HCT116 (cell line): ENCODE measurements at regions not wholly inside any gene's neighbourhood (a gene's known extent, or its start where the extent isn't known, plus 50 kb on each side); places are given as distances from the start of the nearest gene placed in this dataset.

Source experiments
- ATAC-seq: fragments of 200-7000 bp; cut with Tn5 transposase; 2 replicates; pipeline ENCODE4 v1.9.1; 2020; ENCODE audit warnings: mild to moderate bottlenecking, moderate library complexity
- BruUV-seq: library from RNA; stranded (reverse); fragments of 400-500 nt; replicated peaks from 2 replicates; lab custom pipeline; 2021; lab: Mats Ljungman, UMichigan
- CTCF ChIA-PET: fragments of 300-600 bp; sonication (Branson Sonifier 250); formaldehyde crosslinking; loops from one replicate; lab custom pipeline; 2021; ENCODE audit warnings: antibody characterized with exemption; lab: Charles Lee
- POLR2A ChIA-PET: fragments of 300-600, 350-600 bp; sonication (Branson Sonifier 250); formaldehyde crosslinking; loops from one replicate; lab custom pipeline; 2021; ENCODE audit warnings: antibody characterized with exemption; lab: Charles Lee
- RAD21 ChIA-PET, 2 experiments: fragments of 300-600 bp; sonication (Branson Sonifier 250); formaldehyde crosslinking; loops; one replicate each; lab custom pipeline; 2023; ENCODE audit warnings: low total read pairs in 2 of 2; ENCODE audit not compliant: uncharacterized antibody in 2 of 2, unreplicated experiment in 2 of 2, low non-redundant PET in 1 of 2; lab: Charles Lee
- DNase-seq: peaks from one replicate; pipeline ENCODE4 v3.0.0-alpha.2; 2010; ENCODE audit warnings: low read depth, low spot score
- H2AFZ ChIP-seq: fragments of 200-600 bp; shearing (Covaris generic), sonication (generic); 2 replicates; pipeline ENCODE4 v1.6.1; 2017; ENCODE audit warnings: low read depth, mixed run types, mixed read lengths, antibody characterized with exemption, low read length; ENCODE audit not compliant: poor library complexity, severe bottlenecking
- H3K27ac ChIP-seq: 2 replicates; pipeline ENCODE4 v1.5.1; 2012; ENCODE audit warnings: low read depth, low read length
- H3K27me3 ChIP-seq: fragments of 200-600 bp; sonication (generic); 2 replicates; pipeline ENCODE4 v1.6.1; 2016; ENCODE audit warnings: mixed run types, low read length, mixed read lengths; ENCODE audit not compliant: insufficient read depth
- H3K36me3 ChIP-seq, 2 experiments: fragments of 200-500 bp in 1 of 2; fragments of 200-600 bp in 1 of 2; sonication (Bioruptor generic) in 1 of 2; sonication (generic) in 1 of 2; 2 replicates each; pipeline versions ENCODE4 v1.5.1 to v1.6.1; 2014 to 2016; ENCODE audit warnings: low read length in 2 of 2, inconsistent platforms in 1 of 2, mixed read lengths in 1 of 2, mixed run types in 1 of 2; ENCODE audit not compliant: insufficient read depth in 2 of 2, control insufficient read depth in 1 of 2
- H3K4me1 ChIP-seq, 2 experiments: fragments of 200-600 bp in 1 of 2; sonication (generic) in 1 of 2; 2 replicates each; pipeline versions ENCODE4 v1.5.1 to v1.6.1; 2012 to 2017; ENCODE audit warnings: low read length in 2 of 2, inconsistent platforms in 1 of 2, mild to moderate bottlenecking in 1 of 2, mixed read lengths in 1 of 2, mixed run types in 1 of 2, moderate library complexity in 1 of 2; ENCODE audit not compliant: insufficient read depth in 2 of 2, control insufficient read depth in 1 of 2
- H3K4me2 ChIP-seq: fragments of 200-600 bp; sonication (generic); 2 replicates; pipeline ENCODE4 v1.6.1; 2017; ENCODE audit warnings: mixed run types, low read length, mixed read lengths
- H3K4me3 ChIP-seq, 2 experiments: fragments of 200-600 bp in 1 of 2; sonication (generic) in 1 of 2; replicated peaks in 1 of 2; 2 replicates each; pipeline ENCODE4 v1.5.1; 2011 to 2016; ENCODE audit warnings: low read length in 2 of 2, control low read depth in 1 of 2, low read depth in 1 of 2, mild to moderate bottlenecking in 1 of 2, mixed read lengths in 1 of 2, mixed run types in 1 of 2
- H3K79me2 ChIP-seq: fragments of 200-600 bp; sonication (generic); 2 replicates; pipeline ENCODE4 v1.6.1; 2017; ENCODE audit warnings: mild to moderate bottlenecking, mixed run types, low read length, moderate library complexity, mixed read lengths; ENCODE audit not compliant: insufficient read depth
- H3K9ac ChIP-seq: fragments of 200-600 bp; sonication (generic); 2 replicates; pipeline ENCODE4 v1.6.1; 2016; ENCODE audit warnings: low read length, mixed read lengths
- H3K9me2 ChIP-seq: fragments of 200-600 bp; sonication (generic), shearing (Covaris generic); 2 replicates; pipeline ENCODE4 v1.6.1; 2017; ENCODE audit warnings: mixed run types, mild to moderate bottlenecking, moderate library complexity; ENCODE audit not compliant: insufficient read depth
- H3K9me3 ChIP-seq, 2 experiments: fragments of 200-500 bp in 1 of 2; fragments of 200-600 bp in 1 of 2; sonication (Bioruptor generic) in 1 of 2; sonication (generic) in 1 of 2; 2 replicates each; pipeline ENCODE4 v1.6.1; 2014 to 2017; ENCODE audit warnings: low read length in 2 of 2, mixed read lengths in 2 of 2, inconsistent platforms in 1 of 2, low read depth in 1 of 2, mild to moderate bottlenecking in 1 of 2, mixed run types in 1 of 2, moderate library complexity in 1 of 2; ENCODE audit not compliant: control insufficient read depth in 1 of 2, insufficient read depth in 1 of 2
- H4K20me1 ChIP-seq: fragments of 200-600 bp; sonication (generic), shearing (Covaris generic); 2 replicates; pipeline ENCODE4 v1.6.1; 2017; ENCODE audit warnings: mixed run types, mild to moderate bottlenecking, moderate library complexity; ENCODE audit not compliant: insufficient read depth
- CBX3 ChIP-seq: IDR thresholded peaks from 2 replicates; pipeline ENCODE4 v1.6.1; 2012; ENCODE audit warnings: low read depth
- CEBPB ChIP-seq: IDR thresholded peaks from 2 replicates; pipeline ENCODE4 v1.6.1; 2012; ENCODE audit warnings: low read depth
- CTCF ChIP-seq, 3 experiments: fragments of 200-600 bp in 1 of 3; sonication (generic) in 1 of 3; IDR thresholded peaks in 2 of 3; conservative IDR thresholded peaks in 1 of 3; 2 replicates each; pipeline ENCODE4 v1.5.1; 2012 to 2017; ENCODE audit warnings: low read depth in 2 of 3, low read length in 2 of 3, antibody characterized with exemption in 1 of 3, borderline replicate concordance in 1 of 3, control low read depth in 1 of 3, mild to moderate bottlenecking in 1 of 3, mixed read lengths in 1 of 3, mixed run types in 1 of 3, moderate library complexity in 1 of 3; ENCODE audit not compliant: insufficient read depth in 1 of 3
- ELF1 ChIP-seq: IDR thresholded peaks from 2 replicates; pipeline ENCODE4 v1.6.1; 2012; ENCODE audit warnings: low read depth, borderline replicate concordance
- EZH2 ChIP-seq: fragments of 200-600 bp; sonication (generic); IDR thresholded peaks from 2 replicates; pipeline ENCODE4 v1.6.1; 2017; ENCODE audit warnings: antibody characterized with exemption, mixed run types
- EZH2phosphoT487 ChIP-seq: fragments of 200-600 bp; IDR thresholded peaks from 2 replicates; pipeline ENCODE4 v1.6.1; 2018; ENCODE audit warnings: antibody characterized with exemption, borderline replicate concordance
- FOSL1 ChIP-seq: IDR thresholded peaks from 2 replicates; pipeline ENCODE4 v1.6.1; 2012; ENCODE audit warnings: low read depth
- JUND ChIP-seq: IDR thresholded peaks from 2 replicates; pipeline ENCODE4 v1.6.1; 2012
- POLR2A ChIP-seq: IDR thresholded peaks from 2 replicates; pipeline ENCODE4 v1.7.0; 2011; ENCODE audit warnings: borderline replicate concordance; ENCODE audit not compliant: insufficient read depth, insufficient read length; ENCODE audit errors: extremely low read depth
- POLR2AphosphoS5 ChIP-seq: IDR thresholded peaks from 2 replicates; pipeline ENCODE4 v1.6.1; 2011; ENCODE audit warnings: mild to moderate bottlenecking, low read depth, low read length, moderate library complexity
- SRF ChIP-seq: IDR thresholded peaks from 2 replicates; pipeline ENCODE4 v1.6.1; 2012; ENCODE audit warnings: low read depth
- YY1 ChIP-seq: IDR thresholded peaks from 2 replicates; pipeline ENCODE4 v1.6.1; 2011; ENCODE audit warnings: low read length, low read depth, moderate library complexity, mild to moderate bottlenecking; ENCODE audit not compliant: insufficient replicate concordance; ENCODE audit errors: extremely low read depth
- ZBTB33 ChIP-seq: IDR thresholded peaks from 2 replicates; pipeline ENCODE4 v1.6.1; 2011; ENCODE audit warnings: mild to moderate bottlenecking, low read length, moderate library complexity; ENCODE audit not compliant: insufficient replicate concordance; ENCODE audit errors: extremely low read depth
- ZFX ChIP-seq: fragments of 450-650 bp; IDR thresholded peaks from 2 replicates; pipeline ENCODE4 v1.6.1; 2017
- ZNF274 ChIP-seq: fragments of 200-500 bp; sonication (Bioruptor generic); IDR thresholded peaks from 2 replicates; pipeline ENCODE4 v1.6.1; 2014; ENCODE audit warnings: mild to moderate bottlenecking, low read depth, low read length, inconsistent platforms
- intact Hi-C: fragments of 100-400 bp; cut with micrococcal nuclease; formaldehyde crosslinking; loops from 2 replicates; pipeline ENCODE4 v1.10.0; 2022
- TF ChIP-seq, protein P1 (sequence below): IDR thresholded peaks from 2 replicates; pipeline ENCODE4 v1.6.1; 2012; ENCODE audit warnings: low read depth
- TF ChIP-seq, protein P2 (sequence below): IDR thresholded peaks from 2 replicates; pipeline ENCODE4 v1.6.1; 2012
- TF ChIP-seq, protein P3 (sequence below): IDR thresholded peaks from 2 replicates; pipeline ENCODE4 v1.6.1; 2012

DNA sequence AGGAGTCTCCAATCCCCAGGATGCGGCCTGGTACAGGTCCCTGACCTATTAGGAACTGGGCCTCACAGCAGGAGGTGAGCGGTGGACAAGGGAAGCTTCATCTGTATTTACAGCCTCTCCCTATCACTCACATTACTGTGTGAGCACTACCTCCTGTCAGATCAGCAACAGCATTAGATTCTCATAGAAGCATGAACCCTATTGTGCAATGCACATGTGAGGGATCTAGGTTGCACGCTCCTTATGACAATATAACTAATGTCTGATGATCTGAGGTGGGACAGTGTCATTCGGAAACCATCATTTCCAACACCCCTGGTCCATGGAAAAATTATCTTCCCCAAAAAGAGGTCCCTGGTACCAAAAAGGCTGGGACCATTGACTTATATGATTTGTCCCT lies 1000.5 kb downstream of the FLRT2 start:
- no peak overlapping the region for H3K9ac ChIP-seq
- H3K4me3 ChIP-seq = no peak overlapping the region
- POLR2A ChIA-PET = no interaction called here
- no TSS peak for BruUV-seq
- intact Hi-C loops = no loop called here
- H2AFZ ChIP-seq = no peak overlapping the region
- no peaks in the 10 kb centered on the region for H4K20me1 ChIP-seq
- no peak overlapping the region for H3K27ac ChIP-seq
- H3K9me3 ChIP-seq = peaks cover 5 to 32% of the 10 kb centered on the region in 2 experiments; a peak in 2 of 4 replicates
- ATAC-seq (no peak), DNase-seq (no peak)
- CTCF ChIA-PET = no interaction called here
- RAD21 ChIA-PET = no interaction called here
- no peaks in the 10 kb centered on the region for H3K79me2 ChIP-seq
- H3K9me2 ChIP-seq = no peaks in the 10 kb centered on the region
- H3K4me2 ChIP-seq = no peak overlapping the region
- no peaks in the 10 kb centered on the region for H3K36me3 ChIP-seq
- H3K4me1 ChIP-seq = no peaks in the 10 kb centered on the region
- H3K27me3 ChIP-seq = no peaks in the 10 kb centered on the region
- TF ChIP-seq EZH2phosphoT487 = no peak
- TF ChIP-seq JUND = no peak
- TF ChIP-seq POLR2A = no peak
- TF ChIP-seq EZH2 = no peak
- no peak for TF ChIP-seq FOSL1
- TF ChIP-seq, protein P1, sequence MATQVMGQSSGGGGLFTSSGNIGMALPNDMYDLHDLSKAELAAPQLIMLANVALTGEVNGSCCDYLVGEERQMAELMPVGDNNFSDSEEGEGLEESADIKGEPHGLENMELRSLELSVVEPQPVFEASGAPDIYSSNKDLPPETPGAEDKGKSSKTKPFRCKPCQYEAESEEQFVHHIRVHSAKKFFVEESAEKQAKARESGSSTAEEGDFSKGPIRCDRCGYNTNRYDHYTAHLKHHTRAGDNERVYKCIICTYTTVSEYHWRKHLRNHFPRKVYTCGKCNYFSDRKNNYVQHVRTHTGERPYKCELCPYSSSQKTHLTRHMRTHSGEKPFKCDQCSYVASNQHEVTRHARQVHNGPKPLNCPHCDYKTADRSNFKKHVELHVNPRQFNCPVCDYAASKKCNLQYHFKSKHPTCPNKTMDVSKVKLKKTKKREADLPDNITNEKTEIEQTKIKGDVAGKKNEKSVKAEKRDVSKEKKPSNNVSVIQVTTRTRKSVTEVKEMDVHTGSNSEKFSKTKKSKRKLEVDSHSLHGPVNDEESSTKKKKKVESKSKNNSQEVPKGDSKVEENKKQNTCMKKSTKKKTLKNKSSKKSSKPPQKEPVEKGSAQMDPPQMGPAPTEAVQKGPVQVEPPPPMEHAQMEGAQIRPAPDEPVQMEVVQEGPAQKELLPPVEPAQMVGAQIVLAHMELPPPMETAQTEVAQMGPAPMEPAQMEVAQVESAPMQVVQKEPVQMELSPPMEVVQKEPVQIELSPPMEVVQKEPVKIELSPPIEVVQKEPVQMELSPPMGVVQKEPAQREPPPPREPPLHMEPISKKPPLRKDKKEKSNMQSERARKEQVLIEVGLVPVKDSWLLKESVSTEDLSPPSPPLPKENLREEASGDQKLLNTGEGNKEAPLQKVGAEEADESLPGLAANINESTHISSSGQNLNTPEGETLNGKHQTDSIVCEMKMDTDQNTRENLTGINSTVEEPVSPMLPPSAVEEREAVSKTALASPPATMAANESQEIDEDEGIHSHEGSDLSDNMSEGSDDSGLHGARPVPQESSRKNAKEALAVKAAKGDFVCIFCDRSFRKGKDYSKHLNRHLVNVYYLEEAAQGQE = no peak
- TF ChIP-seq ZFX = no peak
- TF ChIP-seq ZBTB33 = no peak
- no peak for TF ChIP-seq SRF
- no peak for TF ChIP-seq CBX3
- no peak for TF ChIP-seq POLR2AphosphoS5
- TF ChIP-seq, protein P2, sequence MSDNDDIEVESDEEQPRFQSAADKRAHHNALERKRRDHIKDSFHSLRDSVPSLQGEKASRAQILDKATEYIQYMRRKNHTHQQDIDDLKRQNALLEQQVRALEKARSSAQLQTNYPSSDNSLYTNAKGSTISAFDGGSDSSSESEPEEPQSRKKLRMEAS = no peak
- no peak for TF ChIP-seq CTCF (IDR thresholded peaks at IDR 0.05 in 2 of 3, conservative IDR thresholded peaks at IDR 0.05 in 1 of 3; ENCODE audit: borderline replicate concordance in 1 of 3, insufficient read depth in 1 of 3, low read depth in 2 of 3, low read length in 2 of 3)
- no peak for TF ChIP-seq ZNF274
- no peak for TF ChIP-seq CEBPB
- TF ChIP-seq ELF1 = no peak
- TF ChIP-seq, protein P3, sequence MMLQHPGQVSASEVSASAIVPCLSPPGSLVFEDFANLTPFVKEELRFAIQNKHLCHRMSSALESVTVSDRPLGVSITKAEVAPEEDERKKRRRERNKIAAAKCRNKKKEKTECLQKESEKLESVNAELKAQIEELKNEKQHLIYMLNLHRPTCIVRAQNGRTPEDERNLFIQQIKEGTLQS = no peak
- no peak for TF ChIP-seq YY1
